Loucy (cell line): ENCODE measurements at regions not wholly inside any gene's neighbourhood (a gene's known extent, or its start where the extent isn't known, plus 50 kb on each side); places are given as distances from the start of the nearest gene placed in this dataset.

Experiments used
- H2AFZ ChIP-seq: fragments of 200-600 bp; sonication (generic); 2 replicates; pipeline ENCODE4 v1.6.0; 2016; ENCODE audit warnings: antibody characterized with exemption, mild to moderate bottlenecking, low read length, moderate library complexity
- H3F3A ChIP-seq: fragments of 200-600 bp; 2 replicates; pipeline ENCODE4 v1.6.0; 2016; ENCODE audit warnings: antibody characterized with exemption, low read depth, mild to moderate bottlenecking
- H3K27me3 ChIP-seq: fragments of 200-600 bp; sonication (generic); 2 replicates; pipeline ENCODE4 v1.6.1; 2014; ENCODE audit warnings: low read length, mild to moderate bottlenecking; ENCODE audit not compliant: insufficient read depth, poor library complexity, severe bottlenecking
- H3K36me3 ChIP-seq: fragments of 200-600 bp; sonication (generic); 2 replicates; pipeline ENCODE4 v1.6.1; 2016; ENCODE audit warnings: low read length; ENCODE audit not compliant: insufficient read depth
- H3K4me1 ChIP-seq: fragments of 200-600 bp; sonication (generic); 2 replicates; pipeline ENCODE4 v1.5.1; 2014; ENCODE audit warnings: low read length, mild to moderate bottlenecking; ENCODE audit not compliant: insufficient read depth, poor library complexity, severe bottlenecking
- H3K4me2 ChIP-seq: fragments of 200-600 bp; sonication (generic); 2 replicates; pipeline ENCODE4 v1.6.0; 2014; ENCODE audit warnings: antibody characterized with exemption, low read length, low read depth, mild to moderate bottlenecking; ENCODE audit not compliant: poor library complexity, severe bottlenecking
- H3K4me3 ChIP-seq: fragments of 200-600 bp; sonication (generic); 2 replicates; pipeline ENCODE4 v1.5.1; 2014; ENCODE audit warnings: low read length, mild to moderate bottlenecking, mixed read lengths; ENCODE audit not compliant: poor library complexity, severe bottlenecking
- H3K79me2 ChIP-seq: fragments of 200-600 bp; sonication (generic); 2 replicates; pipeline ENCODE4 v1.6.1; 2014; ENCODE audit warnings: low read length; ENCODE audit not compliant: insufficient read depth
- H3K9ac ChIP-seq: fragments of 200-600 bp; sonication (generic); 2 replicates; pipeline ENCODE4 v1.6.0; 2014; ENCODE audit warnings: mild to moderate bottlenecking, low read depth, low read length, moderate library complexity; ENCODE audit not compliant: poor library complexity, severe bottlenecking
- H3K9me2 ChIP-seq: fragments of 200-600 bp; sonication (generic); replicated peaks from 2 replicates; pipeline ENCODE4 v1.6.1; 2016; ENCODE audit warnings: low read depth, low read length, mixed read lengths
- H3K9me3 ChIP-seq: fragments of 200-600 bp; sonication (generic); 2 replicates; pipeline ENCODE4 v1.6.1; 2014; ENCODE audit warnings: mild to moderate bottlenecking, antibody characterized with exemption, low read length, low read depth; ENCODE audit not compliant: insufficient read depth
- H4K20me1 ChIP-seq: fragments of 200-600 bp; sonication (generic); 2 replicates; pipeline ENCODE4 v1.6.0; 2014; ENCODE audit warnings: antibody characterized with exemption, low read length, mild to moderate bottlenecking; ENCODE audit not compliant: insufficient read depth, poor library complexity, severe bottlenecking
- CTCF ChIP-seq: fragments of 200-600 bp; sonication (generic); conservative IDR thresholded peaks from 2 replicates; pipeline ENCODE4 v1.5.1; 2014; ENCODE audit warnings: mild to moderate bottlenecking, antibody characterized with exemption, low read length
- EZH2phosphoT487 ChIP-seq: fragments of 200-600 bp; IDR thresholded peaks from 2 replicates; pipeline ENCODE4 v1.6.1; 2018; ENCODE audit warnings: antibody characterized with exemption, mild to moderate bottlenecking, moderate library complexity, borderline replicate concordance

GRCh38 chr5:155406815-155407214 is 393.3 kb downstream of the KIF4B start:
- Histone ChIP-seq H4K20me1 (no peaks in the 10 kb centered on the region), H3K9ac (no peak overlapping the region), H3K4me1 (no peaks in the 10 kb centered on the region), H3K9me3 (no peaks in the 10 kb centered on the region), H3K36me3 (no peaks in the 10 kb centered on the region), H3K4me3 (no peak overlapping the region), H3K4me2 (no peak overlapping the region), H3K9me2 (no peaks in the 10 kb centered on the region), H3K79me2 (no peaks in the 10 kb centered on the region), H3K27me3 (no peaks in the 10 kb centered on the region), H3F3A (no peaks in the 10 kb centered on the region), H2AFZ (no peak overlapping the region)
- no peak for TF ChIP-seq CTCF
- TF ChIP-seq EZH2phosphoT487: no peak

- Histone ChIP-seq H3K4me2 (no peak overlapping the region), H4K20me1 (no peaks in the 10 kb centered on the region), H3K27me3 (no peaks in the 10 kb centered on the region), H3K9ac (no peak overlapping the region), H2AFZ (no peak overlapping the region), H3K4me1 (no peaks in the 10 kb centered on the region), H3K36me3 (no peaks in the 10 kb centered on the region), H3K9me2 (no peaks in the 10 kb centered on the region), H3K9me3 (no peaks in the 10 kb centered on the region), H3F3A (no peaks in the 10 kb centered on the region), H3K79me2 (no peaks in the 10 kb centered on the region), H3K4me3 (no peak overlapping the region)
- no peak for TF ChIP-seq EZH2phosphoT487
- no peak for TF ChIP-seq CTCF
Measured at GRCh38 chr5:155408465-155408864, 394.9 kb downstream of the KIF4B start.

GRCh38 chr5:155416765-155417164 is 403.2 kb downstream of the KIF4B start:
- no peak overlapping the region for H2AFZ ChIP-seq
- no peak overlapping the region for H3K4me2 ChIP-seq
- H3K36me3 ChIP-seq: no peaks in the 10 kb centered on the region
- no peaks in the 10 kb centered on the region for H3K4me1 ChIP-seq
- H3K27me3 ChIP-seq: no peaks in the 10 kb centered on the region
- no peaks in the 10 kb centered on the region for H3F3A ChIP-seq
- H3K9me2 ChIP-seq: no peaks in the 10 kb centered on the region
- no peak for TF ChIP-seq EZH2phosphoT487
- TF ChIP-seq CTCF: no peak
- H3K79me2 ChIP-seq: no peaks in the 10 kb centered on the region
- H4K20me1 ChIP-seq: no peaks in the 10 kb centered on the region
- H3K9me3 ChIP-seq: no peaks in the 10 kb centered on the region
- H3K4me3 ChIP-seq: no peak overlapping the region
- H3K9ac ChIP-seq: no peak overlapping the region
